GM12874 (cell line): ENCODE measurements at regions not wholly inside any gene's neighbourhood (a gene's known extent, or its start where the extent isn't known, plus 50 kb on each side); places are given as distances from the start of the nearest gene placed in this dataset.

Source experiments
- TF ChIP-seq, protein P1 (sequence below): IDR thresholded peaks from 2 replicates; pipeline ENCODE4 v1.5.1; 2011; ENCODE audit warnings: low read depth, mild to moderate bottlenecking, control low read depth, low read length, moderate library complexity; ENCODE audit not compliant: insufficient read depth

DNA sequence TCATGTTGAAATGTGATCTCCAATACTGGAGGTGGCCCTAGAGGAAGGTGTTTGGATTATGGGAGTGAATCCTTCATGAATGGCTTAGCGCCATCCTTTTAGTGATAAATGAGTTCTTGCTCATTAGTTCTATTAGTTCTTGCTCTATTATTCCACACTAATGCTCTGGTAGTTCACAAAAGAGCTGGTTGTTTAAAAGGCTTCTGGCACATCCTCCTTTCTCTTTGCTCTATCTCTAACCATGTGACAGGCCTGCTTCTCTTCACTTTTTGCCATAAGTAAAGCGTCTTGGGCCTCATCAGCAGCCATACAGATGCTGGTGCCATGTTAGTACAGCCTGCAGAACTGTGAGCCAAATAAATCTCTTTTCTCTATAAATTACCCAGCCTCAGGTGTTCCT lies 469.9 kb downstream of the GUCY1A2 start:
- TF ChIP-seq, protein P1, sequence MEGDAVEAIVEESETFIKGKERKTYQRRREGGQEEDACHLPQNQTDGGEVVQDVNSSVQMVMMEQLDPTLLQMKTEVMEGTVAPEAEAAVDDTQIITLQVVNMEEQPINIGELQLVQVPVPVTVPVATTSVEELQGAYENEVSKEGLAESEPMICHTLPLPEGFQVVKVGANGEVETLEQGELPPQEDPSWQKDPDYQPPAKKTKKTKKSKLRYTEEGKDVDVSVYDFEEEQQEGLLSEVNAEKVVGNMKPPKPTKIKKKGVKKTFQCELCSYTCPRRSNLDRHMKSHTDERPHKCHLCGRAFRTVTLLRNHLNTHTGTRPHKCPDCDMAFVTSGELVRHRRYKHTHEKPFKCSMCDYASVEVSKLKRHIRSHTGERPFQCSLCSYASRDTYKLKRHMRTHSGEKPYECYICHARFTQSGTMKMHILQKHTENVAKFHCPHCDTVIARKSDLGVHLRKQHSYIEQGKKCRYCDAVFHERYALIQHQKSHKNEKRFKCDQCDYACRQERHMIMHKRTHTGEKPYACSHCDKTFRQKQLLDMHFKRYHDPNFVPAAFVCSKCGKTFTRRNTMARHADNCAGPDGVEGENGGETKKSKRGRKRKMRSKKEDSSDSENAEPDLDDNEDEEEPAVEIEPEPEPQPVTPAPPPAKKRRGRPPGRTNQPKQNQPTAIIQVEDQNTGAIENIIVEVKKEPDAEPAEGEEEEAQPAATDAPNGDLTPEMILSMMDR, result no peak

GRCh38 chr11:106551744-106552673 lies 466.3 kb downstream of the GUCY1A2 start:
- TF ChIP-seq, protein P1, result no peak

DNA sequence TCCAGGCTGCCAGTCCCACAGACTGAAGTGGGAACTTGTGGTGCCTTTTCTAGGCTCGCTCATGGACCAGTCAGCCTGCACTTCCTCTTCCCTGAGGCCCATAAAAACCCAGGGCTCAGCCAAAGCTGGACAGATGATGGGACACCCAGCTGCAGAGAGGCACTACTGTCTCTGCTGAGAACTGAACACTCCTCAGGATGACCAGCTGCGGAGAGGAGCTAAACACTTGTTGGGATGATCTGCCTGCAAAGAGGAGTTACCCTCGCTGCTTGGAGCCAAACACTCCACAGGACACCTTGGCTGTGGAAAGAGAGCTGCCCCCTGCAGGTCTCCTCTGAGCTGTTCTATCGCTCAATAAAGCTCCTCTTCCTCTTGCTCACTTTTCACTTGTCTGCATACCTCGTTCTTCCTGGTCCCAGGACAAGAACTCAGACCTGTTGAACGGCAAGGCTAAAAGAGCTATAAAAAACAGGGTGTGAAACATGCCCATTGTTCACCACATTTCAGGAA lies 465.5 kb downstream of the GUCY1A2 start:
- TF ChIP-seq, protein P1, result no peak

- TF ChIP-seq, protein P1, result no peak
Observed at GRCh38 chr11:106553304-106553703, 465.0 kb downstream of the GUCY1A2 start.

DNA sequence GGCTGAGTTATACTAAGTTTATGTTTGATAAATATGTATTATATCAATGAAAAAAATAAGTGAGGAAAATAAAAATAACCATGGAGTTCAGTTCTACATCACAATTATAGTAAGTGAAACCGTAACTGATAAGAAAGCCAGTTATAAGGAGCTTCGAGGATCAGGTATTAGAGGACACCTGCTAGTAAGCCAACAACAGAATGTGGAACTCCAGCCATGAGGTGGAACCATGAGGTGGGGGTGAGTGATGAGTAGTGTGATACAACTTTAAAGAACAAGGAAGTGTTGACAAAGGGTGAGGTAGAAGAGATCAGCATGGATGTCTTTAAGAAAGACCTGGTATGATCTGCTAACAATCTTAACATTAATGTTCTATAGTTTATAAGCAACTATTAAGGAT lies 452.9 kb downstream of the GUCY1A2 start:
- TF ChIP-seq, protein P1, result no peak

GRCh38 chr11:106568632-106569031 lies 449.6 kb downstream of the GUCY1A2 start:
- TF ChIP-seq, protein P1, result no peak

DNA sequence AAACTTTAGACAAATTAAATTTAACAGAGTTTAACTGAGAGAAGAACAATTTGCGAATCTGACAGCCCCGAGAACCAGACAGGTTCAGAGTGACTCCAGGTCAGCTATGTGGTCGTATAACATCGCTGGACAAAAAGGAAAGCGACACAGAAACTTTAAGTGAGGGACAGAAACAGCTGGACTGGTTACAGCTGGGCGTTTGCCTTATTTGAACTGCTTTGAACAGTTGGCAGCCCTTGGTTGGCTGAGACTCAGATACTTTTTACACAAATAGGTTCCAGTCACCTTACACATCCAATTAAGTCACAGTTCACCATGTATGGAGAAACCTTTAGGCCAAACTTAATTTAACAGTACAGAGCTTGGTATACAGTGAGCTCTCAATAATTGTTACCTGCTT lies 436.9 kb downstream of the GUCY1A2 start:
- TF ChIP-seq, protein P1, result no peak
